ENCODE measurements at regions not wholly inside any gene's neighbourhood (a gene's known extent, or its start where the extent isn't known, plus 50 kb on each side); places are given as distances from the start of the nearest gene placed in this dataset.
"Not testable (repeated sequence)": the region's sequence is repeated elsewhere in the genome, so short reads cannot be mapped to it uniquely, and the experiment has no call there.

GRCh38 chr14:40309124-40309523 lies 876.9 kb upstream of the FBXO33 start:
- no peak for DNase-seq (ENCODE audit: extremely low read depth in 1 of 2, low read depth in 1 of 2)

- DNase-seq (ENCODE audit: extremely low read depth in 1 of 2, low read depth in 1 of 2): no peak
Observed at GRCh38 chr14:40308240-40308639, 876.0 kb upstream of the FBXO33 start.

GRCh38 chr14:40296821-40297220 lies 864.6 kb upstream of the FBXO33 start:
- no peak for DNase-seq (ENCODE audit: extremely low read depth in 1 of 2, low read depth in 1 of 2)

- DNase-seq (ENCODE audit: extremely low read depth in 1 of 2, low read depth in 1 of 2): no peak
Observed at GRCh38 chr14:40292664-40293063, 860.4 kb upstream of the FBXO33 start.

- no peak for DNase-seq (ENCODE audit: extremely low read depth in 1 of 2, low read depth in 1 of 2)
Observed at GRCh38 chr14:40282196-40282595, 850.0 kb upstream of the FBXO33 start.

DNA sequence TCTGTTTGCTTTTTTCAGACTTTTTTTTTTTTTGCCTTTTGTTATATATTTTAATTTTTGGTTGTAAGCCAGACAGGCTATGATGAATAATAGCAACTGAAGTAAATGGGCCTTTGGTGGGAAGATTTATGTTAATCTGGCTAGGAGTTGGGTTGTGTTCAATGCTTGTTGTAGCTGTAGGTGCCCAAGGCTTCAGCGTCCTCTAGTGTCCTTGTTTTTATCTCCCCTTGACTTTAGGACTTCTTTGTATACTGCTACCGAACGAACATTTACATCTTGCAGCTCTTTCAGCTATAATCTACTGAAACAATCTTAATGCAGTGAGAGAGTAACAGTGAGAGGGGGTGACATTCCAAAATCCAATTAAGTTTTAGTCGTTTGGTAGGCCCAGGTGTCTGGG lies 848.4 kb upstream of the FBXO33 start:
- DNase-seq (ENCODE audit: extremely low read depth in 1 of 2, low read depth in 1 of 2): no peak

DNA sequence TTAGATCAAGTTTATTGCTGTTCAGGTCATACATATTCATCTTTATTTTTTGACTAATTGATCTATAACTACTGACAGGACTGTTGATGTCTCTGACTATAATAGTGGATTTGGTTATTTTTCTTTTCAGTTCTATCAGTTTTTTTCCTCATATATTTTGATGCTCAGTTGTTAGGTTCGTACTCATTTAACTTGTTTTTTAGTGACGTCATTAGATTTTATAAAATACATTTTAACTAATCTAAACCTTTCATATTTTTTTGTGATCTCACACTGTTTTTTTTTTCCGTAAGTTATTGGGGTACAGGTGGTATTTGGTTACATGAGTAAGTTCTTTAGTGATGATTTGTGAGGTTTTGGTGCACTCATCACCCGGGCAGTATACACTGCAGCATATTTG lies 841.2 kb upstream of the FBXO33 start:
- no peak for DNase-seq (ENCODE audit: extremely low read depth in 1 of 2, low read depth in 1 of 2)

- DNase-seq (ENCODE audit: extremely low read depth in 1 of 2, low read depth in 1 of 2): no peak
Observed at GRCh38 chr14:40271480-40271879, 839.2 kb upstream of the FBXO33 start.

- DNase-seq (ENCODE audit: extremely low read depth in 1 of 2, low read depth in 1 of 2): no peak
Observed at GRCh38 chr14:40269436-40269835, 837.2 kb upstream of the FBXO33 start.

GRCh38 chr14:40268236-40268635 lies 836.0 kb upstream of the FBXO33 start:
- DNase-seq (ENCODE audit: extremely low read depth in 1 of 2, low read depth in 1 of 2): no peak

DNA sequence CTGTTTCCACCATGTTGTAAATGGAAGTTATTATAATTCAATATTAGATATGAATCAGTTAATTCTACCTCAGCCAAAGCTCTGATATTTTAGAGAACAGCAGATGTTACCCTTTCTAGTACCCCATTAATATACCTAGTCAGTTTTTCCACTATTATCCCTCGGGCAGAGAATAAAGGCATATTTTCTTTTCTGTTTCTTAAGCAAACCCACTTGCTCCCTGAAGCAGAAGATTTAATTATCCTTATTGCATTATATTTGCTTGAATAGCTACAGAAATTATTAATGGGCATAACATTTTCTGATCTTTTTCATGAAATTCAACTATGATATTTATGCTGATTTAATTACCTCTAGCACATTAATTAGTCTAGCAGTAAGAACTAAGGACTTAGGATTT lies 832.9 kb upstream of the FBXO33 start:
- DNase-seq (ENCODE audit: extremely low read depth in 1 of 2, low read depth in 1 of 2): no peak

- no peak for DNase-seq (ENCODE audit: extremely low read depth in 1 of 2, low read depth in 1 of 2)
Observed at GRCh38 chr14:40252817-40253447, 820.7 kb upstream of the FBXO33 start.

- DNase-seq (ENCODE audit: extremely low read depth in 1 of 2, low read depth in 1 of 2): no peak
Observed at GRCh38 chr14:40248671-40249070, 816.4 kb upstream of the FBXO33 start.

DNA sequence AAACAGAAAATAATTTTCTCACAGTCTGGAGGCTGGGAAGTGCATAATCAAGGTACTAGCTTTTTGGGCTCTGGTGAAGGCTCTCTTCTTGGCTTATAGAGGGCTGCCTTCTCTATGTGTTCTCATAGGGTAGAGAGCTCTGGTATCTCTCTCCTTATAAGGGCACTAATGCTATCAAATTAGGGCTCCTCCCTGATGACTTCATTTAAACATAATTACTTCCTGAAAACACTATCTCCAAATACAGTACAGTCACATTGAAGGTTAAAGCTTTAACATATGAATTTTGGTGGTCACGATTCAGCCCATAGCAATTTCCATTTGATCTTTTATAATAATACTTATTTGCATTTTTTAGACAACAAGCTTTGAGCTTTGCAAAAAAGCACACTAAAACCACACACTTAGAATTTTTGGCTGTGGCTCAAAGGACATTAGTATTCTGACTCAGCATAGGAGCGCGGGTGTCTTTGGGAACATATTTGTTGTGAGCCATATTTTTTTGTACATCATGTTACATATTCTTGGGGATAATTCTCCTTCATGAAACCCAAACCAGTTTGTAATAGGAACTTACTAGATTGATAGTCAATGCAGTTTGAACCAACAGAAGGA lies 808.1 kb upstream of the FBXO33 start:
- DNase-seq (ENCODE audit: extremely low read depth in 1 of 2, low read depth in 1 of 2): no peak

DNA sequence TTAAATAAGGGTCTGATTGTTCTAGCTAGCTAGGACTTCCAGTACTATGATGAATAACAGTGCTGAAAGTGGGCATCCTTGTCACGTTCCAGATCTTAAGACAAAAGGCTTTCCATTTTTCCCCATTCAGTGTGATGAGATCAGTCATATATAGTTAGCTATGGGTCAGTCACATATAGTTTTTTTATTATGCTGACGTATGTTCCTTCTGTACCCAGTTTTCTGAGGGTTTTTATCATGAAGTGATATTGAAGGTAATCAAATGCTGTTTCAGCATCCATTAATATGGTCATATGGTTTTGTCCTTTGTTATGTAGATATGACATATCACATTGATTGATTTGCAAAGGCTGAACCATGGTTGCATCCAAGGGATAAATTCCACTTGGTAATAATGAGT lies 800.1 kb upstream of the FBXO33 start:
- DNase-seq (ENCODE audit: extremely low read depth in 1 of 2, low read depth in 1 of 2): no peak

- no peak for DNase-seq (ENCODE audit: extremely low read depth in 1 of 2, low read depth in 1 of 2)
Observed at GRCh38 chr14:40229676-40230075, 797.4 kb upstream of the FBXO33 start.

- DNase-seq (ENCODE audit: extremely low read depth in 1 of 2, low read depth in 1 of 2): no peak
Observed at GRCh38 chr14:40222996-40223395, 790.8 kb upstream of the FBXO33 start.

- DNase-seq (ENCODE audit: extremely low read depth in 1 of 2, low read depth in 1 of 2): no peak
Observed at GRCh38 chr14:40221428-40221827, 789.2 kb upstream of the FBXO33 start.

DNA sequence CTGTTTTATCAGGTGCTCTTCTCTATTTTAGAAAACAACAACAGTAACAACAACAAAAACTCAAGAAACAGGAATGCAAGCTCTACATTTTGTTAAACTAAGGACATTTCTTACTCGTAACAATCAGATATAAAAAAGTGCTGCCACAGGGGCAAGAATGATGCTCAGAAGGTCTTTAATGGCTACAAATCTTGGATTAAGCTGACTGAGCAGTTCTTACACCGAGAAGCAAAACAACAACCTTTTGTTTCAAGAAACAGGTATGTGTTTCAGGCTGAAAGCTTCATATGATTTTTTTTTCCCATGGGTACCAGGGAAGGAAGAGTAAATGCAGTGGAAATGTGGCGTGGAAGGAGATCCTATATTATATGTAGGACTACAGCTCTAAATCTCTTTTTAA lies 786.8 kb upstream of the FBXO33 start:
- DNase-seq (ENCODE audit: extremely low read depth in 1 of 2, low read depth in 1 of 2): no peak

- no peak for DNase-seq (ENCODE audit: extremely low read depth in 1 of 2, low read depth in 1 of 2)
Observed at GRCh38 chr14:40218282-40218941, 786.2 kb upstream of the FBXO33 start.

GRCh38 chr14:40216976-40217375 lies 784.7 kb upstream of the FBXO33 start:
- DNase-seq (ENCODE audit: extremely low read depth in 1 of 2, low read depth in 1 of 2): no peak

- not testable (repeated sequence) for DNase-seq (ENCODE audit: extremely low read depth in 1 of 2, low read depth in 1 of 2)
Observed at GRCh38 chr14:40216408-40216807, 784.2 kb upstream of the FBXO33 start.
